ENCODE measurements at regions not wholly inside any gene's neighbourhood (a gene's known extent, or its start where the extent isn't known, plus 50 kb on each side); places are given as distances from the start of the nearest gene placed in this dataset.

- DNase-seq (ENCODE audit: low spot score): no peak
Measured at GRCh38 chr10:131735577-131735976, 165.2 kb upstream of the PPP2R2D start.

GRCh38 chr10:131736321-131736980, 164.4 kb upstream of the PPP2R2D start:
- DNase-seq (ENCODE audit: low spot score): no peak

DNA sequence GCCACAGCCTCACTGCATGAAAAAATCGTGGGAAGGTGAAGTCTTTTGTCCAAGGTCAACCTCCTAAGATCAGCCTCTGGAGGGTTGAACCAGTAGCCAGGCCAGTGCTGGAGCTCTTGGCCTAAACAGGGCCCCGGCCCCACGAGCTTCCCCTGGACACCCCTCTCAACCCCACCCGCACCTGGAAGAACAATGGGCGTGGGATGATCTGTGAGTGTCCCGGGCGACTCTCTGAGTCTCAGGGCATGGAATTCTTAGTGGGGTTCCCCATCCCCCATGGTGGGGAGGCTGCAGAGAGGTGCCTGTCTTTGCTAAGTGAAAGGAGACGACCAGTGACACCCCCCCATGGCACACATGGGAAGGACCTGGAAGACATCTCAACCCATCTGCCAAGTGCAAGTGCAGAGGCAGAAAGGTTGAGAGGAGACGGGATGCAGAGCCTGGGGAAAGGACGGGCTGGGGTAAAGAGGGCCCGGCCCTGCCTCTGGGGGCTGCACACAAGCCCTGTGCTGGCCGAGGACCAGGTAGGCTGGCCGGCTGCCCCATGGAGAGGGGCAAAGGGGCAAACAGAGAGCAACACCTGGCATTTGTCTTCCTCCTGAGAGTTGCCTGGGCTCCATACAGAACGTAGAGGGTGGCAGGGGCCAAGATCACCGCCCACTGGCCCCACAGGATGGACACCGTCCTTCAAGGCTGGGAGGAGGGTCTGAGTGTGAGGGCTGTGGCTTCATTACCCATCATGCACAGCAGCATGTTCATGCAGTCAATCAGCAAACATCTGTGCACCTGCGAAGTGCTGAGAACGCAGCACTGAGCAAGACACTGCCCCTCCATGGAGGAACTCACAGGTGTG, 163.0 kb upstream of the PPP2R2D start:
- no peak for DNase-seq (ENCODE audit: low spot score)

DNA sequence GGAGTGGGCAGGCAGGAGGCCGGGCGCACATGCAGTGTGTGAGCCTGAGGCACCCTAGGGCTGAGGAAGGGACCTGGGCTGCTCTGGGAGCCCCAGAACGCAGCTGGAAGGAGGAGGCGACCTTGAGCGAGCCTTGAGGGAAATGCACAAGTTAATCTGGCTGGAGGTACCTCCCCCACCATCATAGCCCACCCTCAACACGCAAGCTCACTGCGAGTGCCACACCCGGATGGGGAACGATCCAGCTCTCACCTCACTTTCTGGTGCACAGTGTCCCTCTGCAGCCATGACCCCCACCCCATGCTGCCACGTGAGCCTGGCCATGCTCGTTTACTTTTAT, 162.4 kb upstream of the PPP2R2D start:
- DNase-seq (ENCODE audit: low spot score): no peak

GRCh38 chr10:131739206-131739605, 161.6 kb upstream of the PPP2R2D start:
- DNase-seq (ENCODE audit: low spot score): no peak

DNA sequence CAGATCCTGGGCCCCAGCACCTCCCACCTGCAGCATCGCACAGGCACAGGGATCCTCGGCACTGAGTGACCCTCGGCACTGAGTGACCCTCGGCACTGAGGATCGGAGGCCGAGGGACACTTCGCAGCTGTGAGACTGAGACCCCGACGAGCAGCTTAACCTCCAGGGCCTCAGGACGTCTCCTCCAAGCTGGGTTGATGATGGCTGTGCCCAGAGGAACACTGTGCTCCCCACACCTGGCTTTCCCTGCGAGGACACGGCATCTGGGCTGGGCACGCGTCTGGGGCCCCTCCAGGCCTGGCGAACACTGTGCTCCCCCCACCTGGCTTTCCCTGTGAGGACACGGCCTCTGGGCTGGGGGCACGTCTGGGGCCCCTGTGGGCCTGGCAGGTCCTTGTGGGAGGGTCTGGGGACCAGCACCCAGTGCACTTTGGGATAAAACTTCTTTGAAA, 158.3 kb upstream of the PPP2R2D start:
- DNase-seq (ENCODE audit: low spot score): no peak

GRCh38 chr10:131743190-131744151, 157.3 kb upstream of the PPP2R2D start:
- no peak for DNase-seq (ENCODE audit: low spot score)

DNA sequence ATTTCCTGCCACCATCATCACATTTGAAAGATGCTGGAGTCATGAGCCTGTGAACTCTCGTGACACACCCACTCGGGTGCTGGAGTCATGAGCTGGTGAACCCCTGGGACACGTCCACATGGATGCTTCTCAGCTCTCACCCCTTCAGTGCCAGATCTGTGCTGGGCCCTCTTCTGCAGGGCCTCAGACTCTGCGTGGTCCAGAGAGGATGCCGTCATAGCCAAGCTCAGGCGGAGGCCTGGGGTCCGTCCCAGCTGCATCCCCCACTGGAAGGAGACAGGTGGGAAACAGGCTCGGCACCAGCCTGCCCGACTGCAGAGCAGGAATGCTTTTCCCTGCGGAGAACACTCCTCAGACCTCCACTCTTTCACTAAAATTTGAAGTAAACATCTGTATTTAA, 156.5 kb upstream of the PPP2R2D start:
- no peak for DNase-seq (ENCODE audit: low spot score)

- no peak for DNase-seq (ENCODE audit: low spot score)
Measured at GRCh38 chr10:131745591-131745990, 155.2 kb upstream of the PPP2R2D start.

DNA sequence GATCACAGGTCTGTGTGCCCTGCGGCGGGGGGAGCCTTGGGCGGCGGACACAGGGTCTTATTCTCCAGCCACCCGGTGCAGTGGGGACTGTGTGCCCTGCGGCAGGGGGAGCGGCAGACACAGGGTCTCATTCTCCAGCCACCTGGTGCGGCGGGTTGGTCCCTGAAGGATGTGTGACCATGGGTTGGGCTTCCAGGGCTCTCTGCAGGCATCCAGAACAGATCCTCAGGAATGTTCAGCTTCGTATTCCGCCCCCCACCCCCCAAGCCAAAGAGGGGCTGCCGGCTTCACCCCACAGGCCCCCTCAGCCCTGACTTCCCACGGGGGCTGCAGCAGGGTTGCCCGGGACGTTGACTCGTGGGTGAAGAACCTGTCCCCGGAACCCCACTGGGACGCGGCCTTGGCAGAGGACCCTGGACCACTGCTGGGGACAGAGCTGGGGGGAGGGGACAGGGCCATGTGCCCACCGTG, 154.5 kb upstream of the PPP2R2D start:
- DNase-seq (ENCODE audit: low spot score): no peak

- no peak for DNase-seq (ENCODE audit: low spot score)
Measured at GRCh38 chr10:131746785-131747184, 154.0 kb upstream of the PPP2R2D start.

- DNase-seq (ENCODE audit: low spot score): no peak
Measured at GRCh38 chr10:131747251-131747650, 153.6 kb upstream of the PPP2R2D start.

DNA sequence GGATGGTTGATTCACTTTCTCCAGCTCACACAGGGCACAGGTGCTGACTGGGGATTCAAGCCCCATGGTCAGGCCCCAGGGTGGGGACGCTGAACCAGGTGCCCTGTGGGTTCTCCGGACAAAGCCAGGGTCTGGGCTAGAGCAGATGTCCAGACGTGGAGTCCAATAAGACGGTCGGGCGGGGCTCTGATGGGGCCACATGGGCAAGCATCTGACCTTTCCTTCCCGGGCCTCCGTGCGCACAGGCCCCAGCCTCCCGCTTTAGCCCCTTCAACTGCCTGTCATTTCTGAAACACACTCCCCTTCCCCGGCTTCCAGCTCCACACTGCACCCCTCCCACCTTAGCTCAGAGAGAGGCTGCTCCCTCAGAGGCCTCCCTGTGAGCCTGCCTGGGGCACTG, 153.0 kb upstream of the PPP2R2D start:
- DNase-seq (ENCODE audit: low spot score): no peak

- DNase-seq (ENCODE audit: low spot score): no peak
Measured at GRCh38 chr10:131748191-131748590, 152.6 kb upstream of the PPP2R2D start.

- DNase-seq (ENCODE audit: low spot score): peak; percentile 38
Measured at GRCh38 chr10:131748831-131749766, 151.7 kb upstream of the PPP2R2D start.

DNA sequence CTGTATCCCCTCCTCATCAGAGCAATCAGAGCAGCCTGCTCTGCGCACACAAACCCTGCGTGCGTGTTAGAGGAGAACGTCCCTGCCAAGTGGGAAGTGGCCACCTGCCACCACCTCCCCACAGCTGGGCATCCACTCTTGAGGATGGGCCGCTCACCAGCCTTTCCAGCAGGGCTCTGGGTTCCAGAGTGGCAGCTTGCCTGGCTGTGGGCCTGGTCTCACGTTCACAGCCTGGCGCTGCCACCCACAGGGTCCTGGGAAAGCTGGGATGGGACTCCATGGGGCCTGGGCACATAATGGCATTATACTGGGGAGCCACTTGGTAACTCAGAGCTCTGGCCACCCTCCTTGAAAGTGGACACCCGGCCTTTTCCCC, 151.1 kb upstream of the PPP2R2D start:
- DNase-seq (ENCODE audit: low spot score): no peak

DNA sequence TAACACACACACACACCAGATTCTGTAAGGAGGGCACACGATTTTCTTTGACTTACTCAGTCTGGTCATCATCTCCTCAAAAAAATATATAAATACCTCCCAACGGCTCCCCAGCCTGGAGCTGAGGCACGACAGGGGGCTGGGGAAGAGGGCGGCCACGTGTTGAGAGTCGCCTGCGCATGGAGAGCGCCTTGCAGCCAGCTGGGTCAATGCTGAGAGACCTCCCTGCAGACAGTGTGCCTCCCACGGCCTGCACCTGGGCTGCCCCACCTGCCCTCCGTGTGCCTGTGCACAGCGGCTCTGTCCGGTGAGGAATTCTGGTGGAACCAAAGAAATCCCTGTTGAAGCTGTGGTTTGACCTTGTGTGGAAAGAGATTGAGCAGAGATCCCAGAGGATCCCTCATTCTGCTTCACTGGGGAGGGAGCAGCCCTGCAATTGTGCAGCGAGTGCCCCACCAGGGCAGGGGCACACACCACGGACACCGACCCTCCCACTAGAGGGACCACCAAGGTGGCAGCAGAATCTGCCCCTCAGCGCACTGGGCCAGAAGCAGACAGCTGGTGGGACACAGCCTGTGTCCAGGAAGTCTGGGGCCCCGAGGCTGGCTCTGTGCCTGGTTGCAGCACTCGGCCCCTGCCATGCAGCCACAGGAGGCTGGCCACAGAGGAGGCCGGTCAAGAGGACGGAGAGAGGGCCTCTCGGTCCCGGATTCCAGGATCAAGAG, 150.5 kb upstream of the PPP2R2D start:
- no peak for DNase-seq (ENCODE audit: low spot score)

- DNase-seq (ENCODE audit: low spot score): no peak
Measured at GRCh38 chr10:131750973-131751826, 149.6 kb upstream of the PPP2R2D start.
